GM13977 (cell line): ENCODE measurements at regions not wholly inside any gene's neighbourhood (a gene's known extent, or its start where the extent isn't known, plus 50 kb on each side); places are given as distances from the start of the nearest gene placed in this dataset.

Experiments used
- DNase-seq: peaks from one replicate; pipeline ENCODE4 v3.0.0; 2012; ENCODE audit warnings: low spot score
- CTCF ChIP-seq: IDR thresholded peaks from 2 replicates; pipeline ENCODE4 v1.5.1; 2012; ENCODE audit warnings: mild to moderate bottlenecking, control low read depth; ENCODE audit not compliant: insufficient read depth; ENCODE audit errors: extremely low read depth, missing control alignments
- in situ Hi-C: fragments of 300-500 bp; cut with MboI; formaldehyde crosslinking; loops from one replicate; pipeline ENCODE4 v1.12.0; 2022; ENCODE audit warnings: low sequenced_read_pairs, low pct_unique_long_range_greater_than_20kb, mixed read lengths, inconsistent platforms; ENCODE audit not compliant: unreplicated experiment

- no peak for TF ChIP-seq CTCF
- in situ Hi-C loops: no loop called here
- no peak for DNase-seq
Observed at GRCh38 chr4:26039639-26040359, 125.8 kb downstream of the SMIM20 start.

- in situ Hi-C loops: no loop called here
Observed at GRCh38 chr4:26044524-26044923, 130.5 kb downstream of the SMIM20 start.

GRCh38 chr4:26044983-26045382 lies 131.0 kb downstream of the SMIM20 start:
- in situ Hi-C loops: no loop called here
- TF ChIP-seq CTCF: no peak
- no peak for DNase-seq

More at GRCh38 chr4:26044524-26044923, 130.5 kb downstream of the SMIM20 start:
- no peak for DNase-seq
- TF ChIP-seq CTCF: no peak

- TF ChIP-seq CTCF: no peak
- in situ Hi-C loops: no loop called here
- DNase-seq: no peak
Observed at GRCh38 chr4:26047795-26048194, 133.8 kb downstream of the SMIM20 start.

- no peak for DNase-seq
- no peak for TF ChIP-seq CTCF
- in situ Hi-C loops: no loop called here
Observed at GRCh38 chr4:26048378-26048882, 134.4 kb downstream of the SMIM20 start.

- in situ Hi-C loops: no loop called here
- TF ChIP-seq CTCF: no peak
- DNase-seq: no peak
Observed at GRCh38 chr4:26048950-26049349, 134.9 kb downstream of the SMIM20 start.
